Heart right ventricle (tissue), 16 donors: ENCODE measurements at regions not wholly inside any gene's neighbourhood (a gene's known extent, or its start where the extent isn't known, plus 50 kb on each side); places are given as distances from the start of the nearest gene placed in this dataset.

Experiments used
- ATAC-seq, 8 donors: fragments of 200-7000 bp; cut with Tn5 transposase; one replicate each; pipeline ENCODE4 v1.9.1; 2020; ENCODE audit warnings: mild to moderate bottlenecking in 8 of 8, moderate library complexity in 8 of 8, moderate number of reproducible peaks in 1 of 8
- DNase-seq, 2 donors: peaks; one replicate each; pipeline ENCODE4 v3.0.0-alpha.2; 2020
- H3K27ac ChIP-seq, 10 donors: fragments of 200-600 bp; sonication (generic) in 2 of 10; one replicate each; pipeline versions ENCODE4 v1.5.0 to v1.8.0; 2020 to 2022; ENCODE audit warnings: mild to moderate bottlenecking in 3 of 10
- H3K27me3 ChIP-seq, 7 donors: fragments of 200-600 bp; one replicate each; pipeline ENCODE4 v1.8.0; 2021 to 2022; ENCODE audit warnings: mild to moderate bottlenecking in 2 of 7
- H3K36me3 ChIP-seq, 9 donors: fragments of 200-600 bp; sonication (generic) in 1 of 9; one replicate each; pipeline versions ENCODE4 v1.5.0 to v1.8.0; 2020 to 2022; ENCODE audit warnings: mild to moderate bottlenecking in 2 of 9
- H3K4me1 ChIP-seq, 9 donors: fragments of 200-600 bp; sonication (generic) in 1 of 9; one replicate each; pipeline versions ENCODE4 v1.5.0 to v1.8.0; 2020 to 2022; ENCODE audit warnings: mild to moderate bottlenecking in 4 of 9
- H3K4me3 ChIP-seq, 10 donors: fragments of 200-600 bp; sonication (generic) in 2 of 10; one replicate each; pipeline versions ENCODE4 v1.5.0 to v1.8.0; 2020 to 2022; ENCODE audit warnings: mild to moderate bottlenecking in 7 of 10, moderate library complexity in 2 of 10
- H3K9me3 ChIP-seq, 11 donors: fragments of 200-600 bp in 10 of 11; sonication (generic) in 2 of 11; one replicate each; pipeline versions ENCODE4 v1.5.0 to v1.8.0; 2013 to 2022; ENCODE audit warnings: mild to moderate bottlenecking in 2 of 11, control low read depth in 1 of 11, moderate library complexity in 1 of 11
- CTCF ChIP-seq, 9 donors: fragments of 200-600 bp; sonication (generic) in 2 of 9; IDR thresholded peaks; one replicate each; pipeline versions ENCODE4 v1.5.0 to v1.8.0; 2021 to 2022; ENCODE audit warnings: antibody characterized with exemption in 9 of 9, mild to moderate bottlenecking in 5 of 9, moderate library complexity in 1 of 9
- WGBS, 2 donors: extraction: QIAGEN DNeasy Blood & Tissue Kit; methylation state at CpG; one replicate each; pipeline ENCODE4 v1.1.7; 2013; ENCODE audit warnings: inconsistent platforms in 1 of 2; 5-methylcytosine and 5-hydroxymethylcytosine counted together
- intact Hi-C, 10 donors: fragments of 100-400 bp; cut with DNase I; formaldehyde crosslinking; loops; one replicate each; pipeline versions ENCODE4 v1.11.1 to v1.14.2; 2022
- donor health status: Arrhythmogenic right ventricular cardiomyopathy.
- donor health status: ischemic (EF 13 %, LVEDD 7.1; RV severe dilation, severe dysfunction).
- donor health status: healthy with polysubstance abuse.
- donor health status: DM: no; HTN: yes; CAD: no.
- donor health status: DM: no; HTN: no; CAD: no.
- donor health status: ischemic (EF 25% LVEDD 6.9; RV normal size, moderate dysfunction).
- donor health status: ischemic (EF 25% LVEDD 5.7; RV mildly dilated, moderate dysfunction).
- donor health status: healthy.
- donor health status: DM: yes; HTN: yes; CAD: no.
- donor health status: Ischemic cardiomyopathy.
- donor health status: ischemic (EF 35%, LVEDD 5.7; RV mildly dilated, moderate dysfunction).
- donor health status: nonischemic (EF 11% LVEDD 7.7; RV severe dilation, severe dysfunction).
- donor health status: DM: yes; HTN: yes; CAD: no.
- donor health status: PGD.
- donor health status: ischemic (EF 29% LVEDD 5.4; RV normal size, mild dysfunction).
- donor health status: nonischemic (EF 23%, LVEDD 6.1; RV moderate dilation, normal function).

GRCh38 chr6:1176567-1176966 lies 135.3 kb upstream of the FOXQ1 start:
- ATAC-seq (no peak), DNase-seq (no peak)
- no peak overlapping the region for H3K4me3 ChIP-seq
- no peaks in the 10 kb centered on the region for H3K4me1 ChIP-seq
- H3K27ac ChIP-seq: no peak overlapping the region
- no peaks in the 10 kb centered on the region for H3K36me3 ChIP-seq
- no peak for TF ChIP-seq CTCF (IDR thresholded peaks at IDR 0.05)
- H3K9me3 ChIP-seq: peaks cover 0 to 5% (median 0%) of the 10 kb centered on the region in 11 donors
- 84 to 87% methylated on average over 6 of the region's 6 CpGs for WGBS, 2 donors
- peaks cover 0 to 23% (median 8%) of the 10 kb centered on the region in 7 donors for H3K27me3 ChIP-seq
- intact Hi-C loops: no loop called here

- intact Hi-C loops: no loop called here
- Histone ChIP-seq H3K4me3 (no peak overlapping the region), H3K4me1 (no peaks in the 10 kb centered on the region), H3K27ac (no peak overlapping the region), H3K36me3 (no peaks in the 10 kb centered on the region), H3K27me3 (peaks cover 0 to 23% (median 8%) of the 10 kb centered on the region in 7 donors), H3K9me3 (peaks cover 0 to 5% (median 0%) of the 10 kb centered on the region in 11 donors)
- 80 to 84% methylated on average over 4 of the region's 4 CpGs for WGBS, 2 donors
- DNase-seq (no peak), ATAC-seq (no peak)
- no peak for TF ChIP-seq CTCF (IDR thresholded peaks at IDR 0.05)
These were observed 136.0 kb upstream of the FOXQ1 start for GRCh38 chr6:1175877-1176276.

GRCh38 chr6:1170794-1171193 lies 141.1 kb upstream of the FOXQ1 start:
- no peak for TF ChIP-seq CTCF (IDR thresholded peaks at IDR 0.05)
- peaks cover 0 to 5% (median 0%) of the 10 kb centered on the region in 11 donors for H3K9me3 ChIP-seq
- no peak overlapping the region for H3K27ac ChIP-seq
- DNase-seq (no peak), ATAC-seq (no peak)
- H3K36me3 ChIP-seq: no peaks in the 10 kb centered on the region
- WGBS, 2 donors: 34 to 38% methylated on average over 8 of the region's 8 CpGs
- intact Hi-C loops: no loop called here
- no peak overlapping the region for H3K4me3 ChIP-seq
- H3K27me3 ChIP-seq: peaks cover 0 to 17% (median 0%) of the 10 kb centered on the region in 7 donors
- no peaks in the 10 kb centered on the region for H3K4me1 ChIP-seq

GRCh38 chr6:1164600-1164999 lies 147.3 kb upstream of the FOXQ1 start:
- Histone ChIP-seq H3K27ac (no peak overlapping the region), H3K36me3 (no peaks in the 10 kb centered on the region), H3K4me3 (no peak overlapping the region), H3K27me3 (peaks cover 0 to 27% (median 17%) of the 10 kb centered on the region in 7 donors), H3K9me3 (no peaks in the 10 kb centered on the region), H3K4me1 (no peaks in the 10 kb centered on the region)
- no peak for TF ChIP-seq CTCF (IDR thresholded peaks at IDR 0.05)
- 67 to 73% methylated on average over 5 of the region's 5 CpGs for WGBS, 2 donors
- intact Hi-C loops: no loop called here
- no peak for ATAC-seq
- DNase-seq: no peak
